ENCODE measurements at regions not wholly inside any gene's neighbourhood (a gene's known extent, or its start where the extent isn't known, plus 50 kb on each side); places are given as distances from the start of the nearest gene placed in this dataset.

GRCh38 chr6:71171497-71172070 lies 117.0 kb upstream of the OGFRL1 start:
- DNase-seq = no peak
- H3K9me3 ChIP-seq (replicated peaks in 1 of 2; ENCODE audit: control insufficient read depth in 1 of 2, insufficient read depth in 1 of 2, low read length in 2 of 2) = no peaks in the 10 kb centered on the region
- H3K36me3 ChIP-seq (replicated peaks in 1 of 2; ENCODE audit: control insufficient read depth in 1 of 2, insufficient read depth in 2 of 2, low read length in 2 of 2) = no peaks in the 10 kb centered on the region
- no peaks in the 10 kb centered on the region for H3K27me3 ChIP-seq (ENCODE audit: control insufficient read depth in 2 of 2, insufficient read depth in 2 of 2, low read length in 2 of 2)
- no peak overlapping the region for H3K27ac ChIP-seq (ENCODE audit: low read depth in 1 of 2, low read length in 2 of 2)
- H3K27ac Mint-ChIP-seq = no peak overlapping the region
- H3K4me1 Mint-ChIP-seq = no peaks in the 10 kb centered on the region
- no peak overlapping the region for H2AFZ ChIP-seq (ENCODE audit: insufficient read depth, low read depth, low read length, poor library complexity, severe bottlenecking)
- no peak overlapping the region for H3K4me3 Mint-ChIP-seq
- no peak overlapping the region for H3K9ac ChIP-seq (ENCODE audit: insufficient read depth, low read length, poor library complexity, severe bottlenecking)
- no peaks in the 10 kb centered on the region for H3K36me3 Mint-ChIP-seq
- intact Hi-C loops (cut with micrococcal nuclease) = no loop called here
- no peaks in the 10 kb centered on the region for H3K79me2 ChIP-seq (ENCODE audit: insufficient read depth, low read length)
- H3K9me3 Mint-ChIP-seq = peaks cover 0 to 2% (median 0%) of the 10 kb centered on the region in 7 donors
- H3K27me3 Mint-ChIP-seq (ENCODE audit: low read depth in 3 of 3) = no peaks in the 10 kb centered on the region
- H4K20me1 ChIP-seq (ENCODE audit: insufficient read depth, low read length) = no peaks in the 10 kb centered on the region
- WGBS (ENCODE audit: insufficient coverage) = no CpG with 5 or more reads among the region's 2 CpGs
- no peak overlapping the region for H3K4me3 ChIP-seq (replicated peaks in 1 of 3; ENCODE audit: low read depth in 2 of 3, low read length in 3 of 3)
- H3K4me1 ChIP-seq (ENCODE audit: control insufficient read depth in 1 of 2, insufficient read depth in 2 of 2, low read length in 2 of 2) = no peaks in the 10 kb centered on the region
- TF ChIP-seq, protein P1, sequence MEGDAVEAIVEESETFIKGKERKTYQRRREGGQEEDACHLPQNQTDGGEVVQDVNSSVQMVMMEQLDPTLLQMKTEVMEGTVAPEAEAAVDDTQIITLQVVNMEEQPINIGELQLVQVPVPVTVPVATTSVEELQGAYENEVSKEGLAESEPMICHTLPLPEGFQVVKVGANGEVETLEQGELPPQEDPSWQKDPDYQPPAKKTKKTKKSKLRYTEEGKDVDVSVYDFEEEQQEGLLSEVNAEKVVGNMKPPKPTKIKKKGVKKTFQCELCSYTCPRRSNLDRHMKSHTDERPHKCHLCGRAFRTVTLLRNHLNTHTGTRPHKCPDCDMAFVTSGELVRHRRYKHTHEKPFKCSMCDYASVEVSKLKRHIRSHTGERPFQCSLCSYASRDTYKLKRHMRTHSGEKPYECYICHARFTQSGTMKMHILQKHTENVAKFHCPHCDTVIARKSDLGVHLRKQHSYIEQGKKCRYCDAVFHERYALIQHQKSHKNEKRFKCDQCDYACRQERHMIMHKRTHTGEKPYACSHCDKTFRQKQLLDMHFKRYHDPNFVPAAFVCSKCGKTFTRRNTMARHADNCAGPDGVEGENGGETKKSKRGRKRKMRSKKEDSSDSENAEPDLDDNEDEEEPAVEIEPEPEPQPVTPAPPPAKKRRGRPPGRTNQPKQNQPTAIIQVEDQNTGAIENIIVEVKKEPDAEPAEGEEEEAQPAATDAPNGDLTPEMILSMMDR (IDR thresholded peaks at IDR 0.05) = no peak
- no peak overlapping the region for H3K4me2 ChIP-seq (replicated peaks; ENCODE audit: extremely low read depth, low read length, poor library complexity, severe bottlenecking)

DNA sequence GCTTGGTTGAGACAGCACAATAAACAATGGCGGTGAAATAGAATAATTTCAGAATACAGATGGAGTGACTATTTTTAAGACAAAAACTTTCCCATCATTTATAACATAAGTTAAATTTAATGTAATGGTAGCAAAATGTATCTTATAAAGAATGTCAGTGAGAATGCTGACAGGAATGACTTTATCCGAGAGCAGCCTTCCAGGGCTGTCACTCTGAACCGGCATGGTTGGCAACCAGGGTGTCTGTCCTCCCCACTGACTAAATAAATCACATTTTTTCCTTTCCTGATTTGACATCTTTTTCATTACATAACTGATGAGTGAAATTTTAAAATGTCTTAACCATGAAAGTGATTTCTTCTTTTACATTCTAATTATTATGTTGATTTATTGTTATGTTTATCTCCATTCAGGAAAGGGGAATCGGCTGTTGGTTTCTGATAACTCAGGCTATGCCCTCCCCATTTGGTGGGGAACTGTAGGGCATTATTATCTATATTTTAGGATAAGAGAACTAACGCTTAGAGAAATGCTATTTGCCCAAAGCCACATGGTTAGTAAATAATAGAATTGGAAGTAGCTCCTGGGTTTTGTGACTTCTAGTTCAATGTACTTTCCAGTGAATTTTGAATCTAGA lies 109.2 kb upstream of the OGFRL1 start:
- Mint-ChIP-seq H3K36me3 (no peaks in the 10 kb centered on the region), H3K9me3 (peaks cover 0 to 11% (median 4%) of the 10 kb centered on the region in 7 donors), H3K27me3 (ENCODE audit: low read depth in 3 of 3) (no peaks in the 10 kb centered on the region), H3K27ac (no peak overlapping the region), H3K4me1 (no peaks in the 10 kb centered on the region), H3K4me3 (no peak overlapping the region)
- no peaks in the 10 kb centered on the region for H3K27me3 ChIP-seq (ENCODE audit: control insufficient read depth in 2 of 2, insufficient read depth in 2 of 2, low read length in 2 of 2)
- H3K4me2 ChIP-seq (replicated peaks; ENCODE audit: extremely low read depth, low read length, poor library complexity, severe bottlenecking) = no peak overlapping the region
- no peak for DNase-seq
- H3K36me3 ChIP-seq (replicated peaks in 1 of 2; ENCODE audit: control insufficient read depth in 1 of 2, insufficient read depth in 2 of 2, low read length in 2 of 2) = no peaks in the 10 kb centered on the region
- H2AFZ ChIP-seq (ENCODE audit: insufficient read depth, low read depth, low read length, poor library complexity, severe bottlenecking) = no peak overlapping the region
- no peaks in the 10 kb centered on the region for H3K4me1 ChIP-seq (ENCODE audit: control insufficient read depth in 1 of 2, insufficient read depth in 2 of 2, low read length in 2 of 2)
- H3K27ac ChIP-seq (ENCODE audit: low read depth in 1 of 2, low read length in 2 of 2) = no peak overlapping the region
- H3K4me3 ChIP-seq (replicated peaks in 1 of 3; ENCODE audit: low read depth in 2 of 3, low read length in 3 of 3) = no peak overlapping the region
- no peak overlapping the region for H3K9ac ChIP-seq (ENCODE audit: insufficient read depth, low read length, poor library complexity, severe bottlenecking)
- no peaks in the 10 kb centered on the region for H4K20me1 ChIP-seq (ENCODE audit: insufficient read depth, low read length)
- intact Hi-C loops (cut with micrococcal nuclease) = no loop called here
- H3K79me2 ChIP-seq (ENCODE audit: insufficient read depth, low read length) = no peaks in the 10 kb centered on the region
- no CpG with 5 or more reads among the region's 5 CpGs for WGBS (ENCODE audit: insufficient coverage)
- TF ChIP-seq, protein P1 (IDR thresholded peaks at IDR 0.05) = no peak
- no peaks in the 10 kb centered on the region for H3K9me3 ChIP-seq (replicated peaks in 1 of 2; ENCODE audit: control insufficient read depth in 1 of 2, insufficient read depth in 1 of 2, low read length in 2 of 2)
